ENCODE measurements at regions not wholly inside any gene's neighbourhood (a gene's known extent, or its start where the extent isn't known, plus 50 kb on each side); places are given as distances from the start of the nearest gene placed in this dataset. TPM values are rescaled to one million over a fixed set of nuclear protein-coding genes. Genes with fewer than 3 reads are reported as not detected.

DNA sequence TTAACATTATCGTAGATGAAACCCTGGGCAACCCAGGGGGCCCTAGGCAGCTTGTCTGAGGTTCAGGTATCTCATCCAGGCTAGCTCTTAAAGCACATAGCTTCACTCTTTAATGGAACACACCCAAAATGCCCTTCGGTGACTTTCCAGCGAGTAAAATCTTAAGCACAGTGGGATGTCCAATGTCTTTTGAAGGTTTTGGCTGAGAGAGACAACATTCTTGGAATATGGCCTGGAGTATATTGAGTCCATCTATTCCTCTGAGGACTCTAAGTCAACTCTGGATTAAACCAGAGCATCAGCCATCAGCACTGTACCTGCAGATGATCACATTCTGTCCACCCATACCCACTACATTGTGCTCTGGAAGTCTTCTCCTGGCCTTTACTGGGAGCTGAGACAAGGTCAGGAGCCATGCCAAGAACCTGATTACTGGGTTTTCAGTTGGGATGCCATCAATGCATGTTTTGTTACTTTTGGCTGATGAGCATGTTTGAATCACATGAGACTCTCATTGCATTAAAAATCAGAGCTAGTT is 63.4 kb upstream of the CDH11 start:
- Histone ChIP-seq H3K4me3 (ENCODE audit: low read depth, low read length) (no peak overlapping the region), H3K36me3 (ENCODE audit: control insufficient read depth, insufficient read depth, low read length) (no peaks in the 10 kb centered on the region), H3K27me3 (ENCODE audit: control insufficient read depth, insufficient read depth, low read length) (no peaks in the 10 kb centered on the region)
- POLR2A ChIA-PET, result no interaction called here
- CTCF ChIA-PET, result no interaction called here
- TF ChIP-seq, protein P1, sequence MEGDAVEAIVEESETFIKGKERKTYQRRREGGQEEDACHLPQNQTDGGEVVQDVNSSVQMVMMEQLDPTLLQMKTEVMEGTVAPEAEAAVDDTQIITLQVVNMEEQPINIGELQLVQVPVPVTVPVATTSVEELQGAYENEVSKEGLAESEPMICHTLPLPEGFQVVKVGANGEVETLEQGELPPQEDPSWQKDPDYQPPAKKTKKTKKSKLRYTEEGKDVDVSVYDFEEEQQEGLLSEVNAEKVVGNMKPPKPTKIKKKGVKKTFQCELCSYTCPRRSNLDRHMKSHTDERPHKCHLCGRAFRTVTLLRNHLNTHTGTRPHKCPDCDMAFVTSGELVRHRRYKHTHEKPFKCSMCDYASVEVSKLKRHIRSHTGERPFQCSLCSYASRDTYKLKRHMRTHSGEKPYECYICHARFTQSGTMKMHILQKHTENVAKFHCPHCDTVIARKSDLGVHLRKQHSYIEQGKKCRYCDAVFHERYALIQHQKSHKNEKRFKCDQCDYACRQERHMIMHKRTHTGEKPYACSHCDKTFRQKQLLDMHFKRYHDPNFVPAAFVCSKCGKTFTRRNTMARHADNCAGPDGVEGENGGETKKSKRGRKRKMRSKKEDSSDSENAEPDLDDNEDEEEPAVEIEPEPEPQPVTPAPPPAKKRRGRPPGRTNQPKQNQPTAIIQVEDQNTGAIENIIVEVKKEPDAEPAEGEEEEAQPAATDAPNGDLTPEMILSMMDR (IDR thresholded peaks at IDR 0.05; ENCODE audit: insufficient read depth, low read depth, low read length), result no peak
- DNase-seq (ENCODE audit: low read depth), result no peak

DNA sequence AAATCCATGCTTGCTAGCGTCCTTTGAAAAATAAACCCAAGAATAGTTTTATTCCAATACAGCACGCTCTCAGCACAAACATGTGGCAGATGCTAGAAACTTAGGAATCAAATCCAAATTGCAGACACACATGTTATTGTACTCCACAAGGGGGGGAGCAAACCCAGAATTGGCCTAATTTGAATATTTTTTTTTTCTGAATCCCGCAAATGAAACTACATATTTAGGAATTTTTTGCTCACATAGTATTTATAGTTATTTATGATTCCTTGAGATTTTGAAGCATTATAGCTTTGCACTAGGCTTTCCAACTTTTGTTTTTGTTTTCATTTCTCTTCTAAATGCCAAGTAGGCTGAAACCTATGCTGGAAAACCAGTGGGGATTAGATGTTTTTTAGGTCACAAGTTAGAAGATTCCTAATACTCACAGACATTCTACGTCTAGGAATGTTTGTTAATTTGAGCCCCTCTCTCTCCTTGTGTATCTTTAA is 59.3 kb upstream of the CDH11 start:
- Histone ChIP-seq H3K27me3 (ENCODE audit: control insufficient read depth, insufficient read depth, low read length) (no peaks in the 10 kb centered on the region), H3K4me3 (ENCODE audit: low read depth, low read length) (no peak overlapping the region), H3K36me3 (ENCODE audit: control insufficient read depth, insufficient read depth, low read length) (no peaks in the 10 kb centered on the region)
- TF ChIP-seq, protein P1 (IDR thresholded peaks at IDR 0.05; ENCODE audit: insufficient read depth, low read depth, low read length), result peak; percentile 19; the same call in 1 of the 2 replicates
- DNase-seq (ENCODE audit: low read depth), result no peak
- ChIA-PET CTCF (interaction anchor here (0.6 to 1.1 kb wide), 4 partner anchors 10 to 379 kb away, joined by 3 read pairs; no protein-coding TSS in a partner anchor), POLR2A (no interaction called here)

DNA sequence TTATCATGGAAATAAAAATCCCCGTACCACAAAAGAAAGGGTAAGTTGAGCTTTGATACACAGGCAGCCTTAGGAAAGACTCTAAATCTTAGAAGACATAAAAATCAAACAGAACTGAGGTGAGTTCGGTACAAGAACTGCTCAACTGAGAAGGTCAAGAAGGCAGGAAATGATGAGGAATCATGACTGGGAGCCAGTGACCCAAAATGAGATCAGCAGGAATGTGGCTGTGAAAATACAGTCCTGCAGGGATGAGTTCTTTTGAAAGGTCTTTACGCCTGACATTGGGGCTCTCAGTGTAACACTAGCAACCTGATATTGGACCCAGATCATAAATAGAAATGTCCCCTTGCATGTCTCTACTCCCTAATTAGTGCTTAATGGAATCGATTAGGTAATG is 56.3 kb upstream of the CDH11 start:
- ChIA-PET CTCF (no interaction called here), POLR2A (no interaction called here)
- no peak for DNase-seq (ENCODE audit: low read depth)
- TF ChIP-seq, protein P1 (IDR thresholded peaks at IDR 0.05; ENCODE audit: insufficient read depth, low read depth, low read length), result no peak
- H3K4me3 ChIP-seq (ENCODE audit: low read depth, low read length), result no peak overlapping the region
- H3K36me3 ChIP-seq (ENCODE audit: control insufficient read depth, insufficient read depth, low read length), result no peaks in the 10 kb centered on the region
- no peaks in the 10 kb centered on the region for H3K27me3 ChIP-seq (ENCODE audit: control insufficient read depth, insufficient read depth, low read length)

DNA sequence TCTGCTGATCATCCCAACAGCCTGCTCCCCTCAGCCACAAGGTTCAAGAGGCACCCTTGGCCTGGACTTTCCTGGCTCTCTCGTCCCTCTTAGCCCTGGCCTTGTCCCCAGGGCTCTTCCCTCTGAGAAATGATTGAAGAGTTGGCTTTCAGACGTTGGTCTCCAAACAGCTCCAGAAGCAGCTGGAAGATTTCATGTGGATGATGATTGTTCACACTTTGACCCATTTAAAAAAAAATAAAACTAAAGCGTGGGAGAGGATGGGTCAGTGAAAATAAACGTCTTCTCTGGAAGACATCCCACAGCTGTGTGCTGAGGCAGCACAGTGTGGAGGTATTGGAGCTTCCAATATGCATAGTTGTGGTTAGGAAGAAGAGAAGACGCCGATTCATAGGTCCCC is 54.7 kb upstream of the CDH11 start:
- H3K4me3 ChIP-seq (ENCODE audit: low read depth, low read length), result no peak overlapping the region
- CTCF ChIA-PET, result interaction anchor here (0.5 kb wide), 1 partner anchor 399 kb away, joined by 3 read pairs; no protein-coding TSS in a partner anchor
- POLR2A ChIA-PET, result interaction anchor here (0.6 kb wide), 1 partner anchor 508 kb away, joined by 4 read pairs; no protein-coding TSS in a partner anchor
- TF ChIP-seq, protein P1 (IDR thresholded peaks at IDR 0.05; ENCODE audit: insufficient read depth, low read depth, low read length), result no peak
- H3K36me3 ChIP-seq (ENCODE audit: control insufficient read depth, insufficient read depth, low read length), result no peaks in the 10 kb centered on the region
- DNase-seq (ENCODE audit: low read depth), result peak; percentile 54
- H3K27me3 ChIP-seq (ENCODE audit: control insufficient read depth, insufficient read depth, low read length), result no peaks in the 10 kb centered on the region

DNA sequence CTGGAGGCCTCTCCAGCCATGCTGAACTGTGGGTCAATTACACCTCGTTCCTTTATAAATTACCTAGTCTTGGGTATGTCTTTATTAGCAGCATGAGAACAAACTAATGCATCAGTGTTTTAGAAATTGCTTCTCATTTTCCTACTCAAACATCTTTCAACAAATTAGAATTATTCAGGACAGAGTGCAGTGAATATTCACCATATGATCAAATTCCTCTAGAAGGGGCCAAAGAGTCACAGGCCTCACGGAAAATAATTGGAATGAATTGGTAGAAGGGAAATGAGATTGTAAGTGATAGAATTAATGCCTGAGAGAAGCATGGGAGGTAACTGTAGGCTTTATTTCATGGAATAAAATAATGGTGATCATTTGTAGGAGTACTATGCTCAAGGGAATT is 50.5 kb upstream of the CDH11 start:
- H3K36me3 ChIP-seq (ENCODE audit: control insufficient read depth, insufficient read depth, low read length), result no peaks in the 10 kb centered on the region
- TF ChIP-seq, protein P1 (IDR thresholded peaks at IDR 0.05; ENCODE audit: insufficient read depth, low read depth, low read length), result no peak
- ChIA-PET CTCF (no interaction called here), POLR2A (no interaction called here)
- no peak for DNase-seq (ENCODE audit: low read depth)
- H3K4me3 ChIP-seq (ENCODE audit: low read depth, low read length), result no peak overlapping the region
- H3K27me3 ChIP-seq (ENCODE audit: control insufficient read depth, insufficient read depth, low read length), result no peaks in the 10 kb centered on the region

Small RNA genes in the stretch of these regions (small RNA-seq; reads per million reads assigned to genes)
- gene AC025281.1 (ENCODE audit: insufficient read length, low read depth, low replicate concordance) (not detected), gene RNA5SP428 (ENCODE audit: insufficient read length, low read depth, low replicate concordance) (not detected)
